Thyroid gland (tissue), 4 donors: ENCODE measurements at regions not wholly inside any gene's neighbourhood (a gene's known extent, or its start where the extent isn't known, plus 50 kb on each side); places are given as distances from the start of the nearest gene placed in this dataset.

Source experiments
- DNase-seq, 2 donors: peaks; one replicate each; pipeline ENCODE4 v3.0.0-alpha.2; 2019
- H3K27ac ChIP-seq, 3 donors: fragments of 200-600 bp; sonication (generic); 1 replicate in 2 of 3; 2 replicates in 1 of 3; pipeline ENCODE4 v1.5.1; 2016 to 2019; ENCODE audit warnings: mild to moderate bottlenecking in 1 of 3, moderate library complexity in 1 of 3
- H3K27me3 ChIP-seq: fragments of 200-600 bp; sonication (generic); one replicate; pipeline ENCODE4 v1.5.1; 2019
- H3K36me3 ChIP-seq, 2 donors: fragments of 200-600 bp; sonication (generic); one replicate each; pipeline ENCODE4 v1.5.1; 2016 to 2019
- H3K4me1 ChIP-seq, 2 donors: fragments of 200-600 bp; sonication (generic); one replicate each; pipeline ENCODE4 v1.5.1; 2017 to 2019
- H3K4me3 ChIP-seq, 3 donors: fragments of 200-600 bp; sonication (generic); replicated peaks in 1 of 3; 1 replicate in 2 of 3; 2 replicates in 1 of 3; pipeline ENCODE4 v1.5.1; 2016; ENCODE audit warnings: mild to moderate bottlenecking in 1 of 3
- H3K9me3 ChIP-seq: fragments of 200-600 bp; sonication (generic); one replicate; pipeline ENCODE4 v1.5.1; 2017
- CTCF ChIP-seq, 6 experiments: fragments of 200-600 bp in 3 of 6; fragments of 450-650 bp in 3 of 6; sonication (generic) in 3 of 6; IDR thresholded peaks; one replicate each; pipeline ENCODE4 v1.5.1; 2016 to 2019; ENCODE audit warnings: antibody characterized with exemption in 6 of 6, mild to moderate bottlenecking in 2 of 6, inconsistent platforms in 1 of 6, moderate library complexity in 1 of 6
- POLR2A ChIP-seq, 2 donors: fragments of 450-650 bp; IDR thresholded peaks; one replicate each; pipeline ENCODE4 v1.6.1; 2017; ENCODE audit warnings: antibody characterized with exemption in 2 of 2, mild to moderate bottlenecking in 2 of 2, moderate library complexity in 1 of 2
- WGBS, 2 donors: methylation state at CpG; one replicate each; pipeline ENCODE4 v1.1.5; 2017; 5-methylcytosine and 5-hydroxymethylcytosine counted together
- intact Hi-C: fragments of 100-400 bp; cut with DNase I; formaldehyde crosslinking; loops from one replicate; pipeline ENCODE4 v1.15.1; 2023

GRCh38 chr2:204329016-204329415 is 216.3 kb upstream of the PARD3B start:
- H3K27me3 ChIP-seq = no peaks in the 10 kb centered on the region
- H3K4me3 ChIP-seq = no peak overlapping the region
- H3K4me1 ChIP-seq = no peaks in the 10 kb centered on the region
- intact Hi-C loops = loop anchor here (10.0 kb wide), 2 partner anchors 366 to 1356 kb away; partner anchors contain the start of gene NRP2
- 91 to 92% methylated on average over 6 of the region's 6 CpGs for WGBS, 2 donors
- no peaks in the 10 kb centered on the region for H3K36me3 ChIP-seq
- no peaks in the 10 kb centered on the region for H3K9me3 ChIP-seq
- no peak for TF ChIP-seq CTCF (IDR thresholded peaks at IDR 0.05)
- no peak for TF ChIP-seq POLR2A (IDR thresholded peaks at IDR 0.05)
- no peak for DNase-seq
- no peak overlapping the region for H3K27ac ChIP-seq

GRCh38 chr2:204329532-204329931 is 215.7 kb upstream of the PARD3B start:
- Histone ChIP-seq H3K4me1 (no peaks in the 10 kb centered on the region), H3K36me3 (no peaks in the 10 kb centered on the region), H3K4me3 (no peak overlapping the region), H3K9me3 (no peaks in the 10 kb centered on the region), H3K27me3 (no peaks in the 10 kb centered on the region), H3K27ac (no peak overlapping the region)
- intact Hi-C loops = loop anchor here (10.0 kb wide), 2 partner anchors 365 to 1355 kb away; partner anchors contain the start of gene NRP2
- 88 to 89% methylated on average over 4 of the region's 4 CpGs for WGBS, 2 donors
- DNase-seq = no peak
- TF ChIP-seq CTCF (IDR thresholded peaks at IDR 0.05) = no peak
- no peak for TF ChIP-seq POLR2A (IDR thresholded peaks at IDR 0.05)

GRCh38 chr2:204331180-204331579 is 214.1 kb upstream of the PARD3B start:
- Histone ChIP-seq H3K36me3 (no peaks in the 10 kb centered on the region), H3K4me1 (no peaks in the 10 kb centered on the region), H3K9me3 (no peaks in the 10 kb centered on the region), H3K27ac (no peak overlapping the region), H3K27me3 (no peaks in the 10 kb centered on the region), H3K4me3 (no peak overlapping the region)
- 96% methylated on average over 6 of the region's 6 CpGs for WGBS, 2 donors
- intact Hi-C loops = no loop called here
- TF ChIP-seq CTCF (IDR thresholded peaks at IDR 0.05) (no peak), POLR2A (IDR thresholded peaks at IDR 0.05) (no peak)
- no peak for DNase-seq

GRCh38 chr2:204331988-204332387 is 213.3 kb upstream of the PARD3B start:
- no peak for DNase-seq
- no peaks in the 10 kb centered on the region for H3K9me3 ChIP-seq
- no peak overlapping the region for H3K4me3 ChIP-seq
- H3K4me1 ChIP-seq = no peaks in the 10 kb centered on the region
- H3K27me3 ChIP-seq = no peaks in the 10 kb centered on the region
- 91 to 95% methylated on average over 2 of the region's 2 CpGs for WGBS, 2 donors
- intact Hi-C loops = no loop called here
- TF ChIP-seq POLR2A (IDR thresholded peaks at IDR 0.05) (no peak), CTCF (IDR thresholded peaks at IDR 0.05) (no peak)
- H3K27ac ChIP-seq = no peak overlapping the region
- no peaks in the 10 kb centered on the region for H3K36me3 ChIP-seq

- H3K27me3 ChIP-seq = no peaks in the 10 kb centered on the region
- intact Hi-C loops = no loop called here
Observed at GRCh38 chr2:204332706-204333105, 212.6 kb upstream of the PARD3B start.

More at GRCh38 chr2:204332706-204333105, 212.6 kb upstream of the PARD3B start:
- Histone ChIP-seq H3K4me3 (no peak overlapping the region), H3K27ac (no peak overlapping the region), H3K36me3 (no peaks in the 10 kb centered on the region), H3K9me3 (no peaks in the 10 kb centered on the region), H3K4me1 (no peaks in the 10 kb centered on the region)
- 88 to 90% methylated on average over 3 of the region's 3 CpGs for WGBS, 2 donors
- TF ChIP-seq POLR2A (IDR thresholded peaks at IDR 0.05) (no peak), CTCF (IDR thresholded peaks at IDR 0.05) (no peak)
- DNase-seq = no peak
